ENCODE measurements at regions not wholly inside any gene's neighbourhood (a gene's known extent, or its start where the extent isn't known, plus 50 kb on each side); places are given as distances from the start of the nearest gene placed in this dataset.

DNA sequence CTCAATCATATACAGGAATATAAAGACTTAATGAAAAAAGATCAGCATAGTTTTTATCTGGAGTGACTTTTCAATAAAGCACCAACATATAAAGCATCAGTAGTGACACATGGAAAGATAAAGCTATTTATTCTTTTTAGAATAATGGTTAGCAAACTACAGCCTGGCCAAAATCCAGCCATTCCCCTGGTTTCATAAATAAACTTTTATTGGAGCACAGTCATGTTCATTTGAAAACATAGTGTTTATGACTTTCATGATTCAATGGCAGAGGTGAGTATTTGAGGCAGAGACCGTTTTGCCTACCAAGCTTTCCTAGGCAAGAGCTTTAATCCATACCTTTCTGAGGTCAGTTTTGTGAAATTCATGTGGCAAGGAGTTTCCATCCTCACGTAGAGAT, 153.5 kb downstream of the RPS12 start:
- peaks cover 0 to 5% (median 0%) of the 10 kb centered on the region in 4 experiments for H3K27me3 ChIP-seq (replicated peaks in 1 of 4; ENCODE audit: control extremely low read depth in 1 of 4, control insufficient read depth in 3 of 4, insufficient read depth in 4 of 4, low read length in 3 of 4)
- H2AFZ ChIP-seq (ENCODE audit: insufficient read depth, low read depth, low read length, poor library complexity, severe bottlenecking), result no peak overlapping the region
- no peak for DNase-seq
- intact Hi-C loops (cut with micrococcal nuclease), result no loop called here
- H3K27me3 Mint-ChIP-seq, result peaks cover 4% of the 10 kb centered on the region
- no peak for ATAC-seq (ENCODE audit: low read depth)
- H4K20me1 ChIP-seq (ENCODE audit: control insufficient read depth, insufficient read depth, low read length, poor library complexity, severe bottlenecking), result no peaks in the 10 kb centered on the region
- no peak overlapping the region for H3K27ac ChIP-seq (ENCODE audit: low read length in 2 of 2)
- POLR2A ChIA-PET, result no interaction called here
- H3K4me1 ChIP-seq (ENCODE audit: control insufficient read depth in 2 of 2, insufficient read depth in 2 of 2, low read length in 2 of 2), result no peaks in the 10 kb centered on the region
- no peaks in the 10 kb centered on the region for H3K9me3 Mint-ChIP-seq (ENCODE audit: insufficient read depth)
- no peak overlapping the region for H3K27ac Mint-ChIP-seq
- no peaks in the 10 kb centered on the region for H3K36me3 ChIP-seq (replicated peaks in 1 of 2; ENCODE audit: control extremely low read depth in 1 of 2, control insufficient read depth in 1 of 2, extremely low read depth in 1 of 2, insufficient read depth in 2 of 2, low read length in 1 of 2)
- WGBS (ENCODE audit: insufficient coverage), result 67% methylated on average over 2 of the region's 2 CpGs
- no peak for TF ChIP-seq EZH2 (IDR thresholded peaks at IDR 0.05; ENCODE audit: borderline replicate concordance, insufficient read depth, low read depth, low read length, poor library complexity, severe bottlenecking)
- TF ChIP-seq, protein P1, sequence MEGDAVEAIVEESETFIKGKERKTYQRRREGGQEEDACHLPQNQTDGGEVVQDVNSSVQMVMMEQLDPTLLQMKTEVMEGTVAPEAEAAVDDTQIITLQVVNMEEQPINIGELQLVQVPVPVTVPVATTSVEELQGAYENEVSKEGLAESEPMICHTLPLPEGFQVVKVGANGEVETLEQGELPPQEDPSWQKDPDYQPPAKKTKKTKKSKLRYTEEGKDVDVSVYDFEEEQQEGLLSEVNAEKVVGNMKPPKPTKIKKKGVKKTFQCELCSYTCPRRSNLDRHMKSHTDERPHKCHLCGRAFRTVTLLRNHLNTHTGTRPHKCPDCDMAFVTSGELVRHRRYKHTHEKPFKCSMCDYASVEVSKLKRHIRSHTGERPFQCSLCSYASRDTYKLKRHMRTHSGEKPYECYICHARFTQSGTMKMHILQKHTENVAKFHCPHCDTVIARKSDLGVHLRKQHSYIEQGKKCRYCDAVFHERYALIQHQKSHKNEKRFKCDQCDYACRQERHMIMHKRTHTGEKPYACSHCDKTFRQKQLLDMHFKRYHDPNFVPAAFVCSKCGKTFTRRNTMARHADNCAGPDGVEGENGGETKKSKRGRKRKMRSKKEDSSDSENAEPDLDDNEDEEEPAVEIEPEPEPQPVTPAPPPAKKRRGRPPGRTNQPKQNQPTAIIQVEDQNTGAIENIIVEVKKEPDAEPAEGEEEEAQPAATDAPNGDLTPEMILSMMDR (IDR thresholded peaks at IDR 0.05), result no peak
- H3K4me2 ChIP-seq (replicated peaks; ENCODE audit: low read depth, low read length, poor library complexity, severe bottlenecking), result no peak overlapping the region
- peaks cover 1% of the 10 kb centered on the region for H3K4me1 Mint-ChIP-seq
- H3K9ac ChIP-seq (ENCODE audit: low read length), result no peak overlapping the region
- CTCF ChIA-PET, result interaction anchor here (0.7 kb wide), 1 partner anchor 851 kb away, joined by 4 read pairs; no protein-coding TSS in a partner anchor
- H3K9me3 ChIP-seq (ENCODE audit: control extremely low read depth in 1 of 3, control insufficient read depth in 2 of 3, insufficient read depth in 1 of 3, low read length in 2 of 3), result no peaks in the 10 kb centered on the region
- H3K4me3 ChIP-seq (ENCODE audit: control extremely low read depth in 1 of 5, extremely low read depth in 1 of 5, insufficient read depth in 1 of 5, low read depth in 2 of 5, low read length in 4 of 5), result no peak overlapping the region
- no peaks in the 10 kb centered on the region for H3K79me2 ChIP-seq (ENCODE audit: control insufficient read depth, insufficient read depth, low read length)
- H3K4me3 Mint-ChIP-seq, result no peak overlapping the region

- Mint-ChIP-seq H3K9me3 (ENCODE audit: insufficient read depth) (no peaks in the 10 kb centered on the region), H3K4me3 (no peak overlapping the region), H3K27ac (no peak overlapping the region), H3K27me3 (peaks cover 3% of the 10 kb centered on the region), H3K4me1 (no peaks in the 10 kb centered on the region)
- Histone ChIP-seq H2AFZ (ENCODE audit: insufficient read depth, low read depth, low read length, poor library complexity, severe bottlenecking) (no peak overlapping the region), H3K36me3 (replicated peaks in 1 of 2; ENCODE audit: control extremely low read depth in 1 of 2, control insufficient read depth in 1 of 2, extremely low read depth in 1 of 2, insufficient read depth in 2 of 2, low read length in 1 of 2) (no peaks in the 10 kb centered on the region), H3K27ac (ENCODE audit: low read length in 2 of 2) (no peak overlapping the region), H3K9me3 (ENCODE audit: control extremely low read depth in 1 of 3, control insufficient read depth in 2 of 3, insufficient read depth in 1 of 3, low read length in 2 of 3) (no peaks in the 10 kb centered on the region), H3K4me3 (ENCODE audit: control extremely low read depth in 1 of 5, extremely low read depth in 1 of 5, insufficient read depth in 1 of 5, low read depth in 2 of 5, low read length in 4 of 5) (no peak overlapping the region), H4K20me1 (ENCODE audit: control insufficient read depth, insufficient read depth, low read length, poor library complexity, severe bottlenecking) (no peaks in the 10 kb centered on the region), H3K79me2 (ENCODE audit: control insufficient read depth, insufficient read depth, low read length) (no peaks in the 10 kb centered on the region), H3K9ac (ENCODE audit: low read length) (no peak overlapping the region), H3K4me2 (replicated peaks; ENCODE audit: low read depth, low read length, poor library complexity, severe bottlenecking) (no peak overlapping the region), H3K27me3 (replicated peaks in 1 of 4; ENCODE audit: control extremely low read depth in 1 of 4, control insufficient read depth in 3 of 4, insufficient read depth in 4 of 4, low read length in 3 of 4) (peaks cover 0 to 5% (median 0%) of the 10 kb centered on the region in 4 experiments), H3K4me1 (ENCODE audit: control insufficient read depth in 2 of 2, insufficient read depth in 2 of 2, low read length in 2 of 2) (no peaks in the 10 kb centered on the region)
- POLR2A ChIA-PET, result no interaction called here
- CTCF ChIA-PET, result interaction anchor here (0.7 kb wide), 1 partner anchor 850 kb away, joined by 4 read pairs; no protein-coding TSS in a partner anchor
- intact Hi-C loops (cut with micrococcal nuclease), result no loop called here
- TF ChIP-seq EZH2 (IDR thresholded peaks at IDR 0.05; ENCODE audit: borderline replicate concordance, insufficient read depth, low read depth, low read length, poor library complexity, severe bottlenecking), result no peak
- TF ChIP-seq, protein P1 (IDR thresholded peaks at IDR 0.05), result no peak
- WGBS (ENCODE audit: insufficient coverage), result no CpG with 5 or more reads among the region's 5 CpGs
- DNase-seq, result no peak
- no peak for ATAC-seq (ENCODE audit: low read depth)
Measured at GRCh38 chr6:132968419-132968950, 154.1 kb downstream of the RPS12 start.
